ENCODE measurements at regions not wholly inside any gene's neighbourhood (a gene's known extent, or its start where the extent isn't known, plus 50 kb on each side); places are given as distances from the start of the nearest gene placed in this dataset.

DNA sequence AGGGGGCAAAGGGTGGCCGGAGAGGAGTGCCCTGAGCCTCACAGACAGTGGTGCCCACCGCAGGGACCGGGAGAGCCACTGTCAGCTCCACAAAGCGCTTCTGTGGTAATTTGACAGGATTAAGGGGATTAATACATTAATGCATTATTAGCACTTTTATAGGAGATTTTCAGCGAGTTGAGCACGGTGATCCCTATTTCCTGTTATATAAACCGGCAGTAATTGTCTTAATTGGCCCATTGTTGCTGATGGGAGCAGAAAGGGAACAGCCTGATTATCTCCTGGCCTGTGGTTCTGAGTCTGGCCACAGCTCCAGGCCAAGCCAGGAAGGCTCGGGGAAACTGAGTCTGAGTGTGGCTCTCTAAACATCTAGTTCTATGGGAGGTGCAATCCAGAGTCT lies 423.6 kb downstream of the CDK5RAP2 start:
- Mint-ChIP-seq H3K4me3 (no peak overlapping the region), H3K27ac (no peak overlapping the region), H3K27me3 (no peaks in the 10 kb centered on the region), H3K36me3 (ENCODE audit: low read depth) (no peaks in the 10 kb centered on the region), H3K9me3 (no peaks in the 10 kb centered on the region), H3K4me1 (no peaks in the 10 kb centered on the region)
- DNase-seq (no peak), ATAC-seq (no peak)

DNA sequence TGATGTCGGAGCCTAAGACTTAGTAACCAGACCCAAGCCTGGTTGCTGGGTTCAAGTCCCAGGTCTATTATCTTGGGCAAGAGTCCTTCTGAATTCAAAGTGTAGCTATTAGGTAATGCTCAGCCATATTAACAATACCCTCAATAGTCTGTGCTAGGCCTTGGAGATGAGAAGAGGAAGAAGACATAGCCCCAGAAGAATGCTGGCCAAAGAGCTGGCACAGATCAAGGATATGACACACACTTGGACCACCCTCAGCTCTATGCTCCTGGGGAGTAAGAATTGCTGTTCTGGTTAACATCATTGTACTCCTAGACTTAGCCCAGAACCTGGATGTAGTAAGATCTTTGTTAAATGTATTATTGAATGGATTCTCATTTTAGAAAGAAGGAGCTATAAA lies 426.7 kb downstream of the CDK5RAP2 start:
- Mint-ChIP-seq H3K9me3 (no peaks in the 10 kb centered on the region), H3K27me3 (no peaks in the 10 kb centered on the region), H3K4me3 (no peak overlapping the region), H3K4me1 (no peaks in the 10 kb centered on the region), H3K27ac (no peak overlapping the region), H3K36me3 (ENCODE audit: low read depth) (no peaks in the 10 kb centered on the region)
- no peak for DNase-seq
- ATAC-seq: no peak

DNA sequence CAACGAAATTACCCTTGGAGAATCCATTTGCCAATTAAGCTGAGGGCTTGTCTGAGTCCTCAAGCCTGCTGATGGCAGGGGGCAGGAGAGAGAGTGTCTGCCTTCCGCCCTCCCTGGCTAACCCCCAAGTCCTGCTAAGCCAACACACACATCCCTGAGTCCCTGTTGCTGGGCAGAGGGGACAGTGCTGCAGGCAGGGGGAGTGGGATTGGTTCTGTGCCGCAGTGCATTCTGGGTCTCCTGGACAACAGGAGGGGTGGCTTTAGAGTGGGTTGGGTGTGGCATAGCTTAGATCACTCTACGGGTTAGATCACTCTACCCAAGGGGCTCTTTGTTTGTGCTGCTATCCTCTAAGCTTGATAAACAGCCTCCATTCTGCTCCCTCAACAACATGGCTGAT lies 427.7 kb downstream of the CDK5RAP2 start:
- DNase-seq: no peak
- Mint-ChIP-seq H3K9me3 (no peaks in the 10 kb centered on the region), H3K27ac (no peak overlapping the region), H3K4me1 (no peaks in the 10 kb centered on the region), H3K4me3 (no peak overlapping the region), H3K36me3 (ENCODE audit: low read depth) (no peaks in the 10 kb centered on the region), H3K27me3 (no peaks in the 10 kb centered on the region)
- no peak for ATAC-seq

DNA sequence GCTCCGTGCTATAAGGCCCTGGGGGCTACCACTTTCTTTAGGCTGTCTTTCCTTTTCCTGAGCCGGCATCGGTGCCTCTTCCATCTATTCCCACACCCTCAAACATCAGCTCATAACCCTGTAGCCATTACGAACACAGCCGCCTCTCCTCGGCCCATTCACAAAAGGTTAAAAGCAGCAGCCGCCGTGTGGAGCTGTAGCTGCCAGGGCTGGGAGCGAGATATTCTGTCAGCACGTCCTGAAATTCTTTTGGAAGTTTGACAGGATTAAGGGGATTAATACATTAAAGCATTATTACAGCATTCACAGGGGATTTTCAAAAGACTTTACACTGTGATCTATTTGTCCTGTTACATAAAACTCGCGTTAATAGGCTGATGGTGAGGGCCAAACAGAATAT lies 428.2 kb downstream of the CDK5RAP2 start:
- Mint-ChIP-seq H3K9me3 (no peaks in the 10 kb centered on the region), H3K4me1 (no peaks in the 10 kb centered on the region), H3K27ac (no peak overlapping the region), H3K4me3 (no peak overlapping the region), H3K36me3 (ENCODE audit: low read depth) (no peaks in the 10 kb centered on the region), H3K27me3 (no peaks in the 10 kb centered on the region)
- ATAC-seq (no peak), DNase-seq (no peak)

DNA sequence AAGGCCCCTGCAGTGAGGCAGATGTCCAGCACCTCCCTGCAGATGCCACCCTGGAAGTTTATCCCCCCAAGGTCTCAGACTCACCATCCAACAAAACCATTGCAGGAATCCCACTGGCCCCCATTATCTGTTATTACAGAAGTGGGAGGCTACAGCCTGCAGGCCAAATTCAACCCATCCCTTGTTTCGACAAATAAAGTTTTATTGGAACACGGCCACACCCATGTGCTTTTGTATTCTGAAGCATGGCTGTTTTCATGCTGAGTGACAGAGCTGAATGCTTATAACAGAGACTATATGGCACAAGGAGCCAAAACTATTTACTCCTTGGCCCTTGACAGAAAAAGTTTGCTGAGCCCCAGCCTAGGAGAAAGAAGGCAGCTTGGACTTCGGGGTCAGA lies 428.8 kb downstream of the CDK5RAP2 start:
- DNase-seq: no peak
- H3K4me1 Mint-ChIP-seq: no peaks in the 10 kb centered on the region
- H3K27me3 Mint-ChIP-seq: no peaks in the 10 kb centered on the region
- ATAC-seq: no peak
- no peaks in the 10 kb centered on the region for H3K9me3 Mint-ChIP-seq
- H3K36me3 Mint-ChIP-seq (ENCODE audit: low read depth): no peaks in the 10 kb centered on the region
- no peak overlapping the region for H3K4me3 Mint-ChIP-seq
- H3K27ac Mint-ChIP-seq: no peak overlapping the region

DNA sequence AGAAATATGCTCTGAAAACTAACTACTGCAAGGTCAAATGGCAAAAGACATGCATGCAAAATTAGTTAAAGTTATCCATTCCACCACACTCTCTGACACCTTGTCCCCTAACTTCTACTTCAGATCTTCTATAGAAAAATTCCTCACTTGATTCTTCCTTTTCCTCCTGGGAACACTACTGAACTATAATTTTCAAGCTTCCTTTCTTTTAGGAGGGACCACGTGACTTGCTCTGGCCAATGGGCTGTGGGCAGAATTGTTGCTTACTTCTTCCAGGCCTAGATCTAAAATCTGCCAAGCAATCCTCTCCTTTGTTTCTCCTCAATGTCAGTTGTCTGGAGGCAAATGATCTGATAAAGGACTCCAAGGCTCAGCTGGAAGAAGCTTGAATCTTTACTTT lies 441.0 kb downstream of the CDK5RAP2 start:
- H3K36me3 Mint-ChIP-seq (ENCODE audit: low read depth): no peaks in the 10 kb centered on the region
- peaks cover 9% of the 10 kb centered on the region for H3K4me1 Mint-ChIP-seq
- peaks cover 25% of the 10 kb centered on the region for H3K9me3 Mint-ChIP-seq
- DNase-seq: no peak
- no peak overlapping the region for H3K4me3 Mint-ChIP-seq
- H3K27ac Mint-ChIP-seq: no peak overlapping the region
- peaks cover 4% of the 10 kb centered on the region for H3K27me3 Mint-ChIP-seq
- ATAC-seq: no peak

DNA sequence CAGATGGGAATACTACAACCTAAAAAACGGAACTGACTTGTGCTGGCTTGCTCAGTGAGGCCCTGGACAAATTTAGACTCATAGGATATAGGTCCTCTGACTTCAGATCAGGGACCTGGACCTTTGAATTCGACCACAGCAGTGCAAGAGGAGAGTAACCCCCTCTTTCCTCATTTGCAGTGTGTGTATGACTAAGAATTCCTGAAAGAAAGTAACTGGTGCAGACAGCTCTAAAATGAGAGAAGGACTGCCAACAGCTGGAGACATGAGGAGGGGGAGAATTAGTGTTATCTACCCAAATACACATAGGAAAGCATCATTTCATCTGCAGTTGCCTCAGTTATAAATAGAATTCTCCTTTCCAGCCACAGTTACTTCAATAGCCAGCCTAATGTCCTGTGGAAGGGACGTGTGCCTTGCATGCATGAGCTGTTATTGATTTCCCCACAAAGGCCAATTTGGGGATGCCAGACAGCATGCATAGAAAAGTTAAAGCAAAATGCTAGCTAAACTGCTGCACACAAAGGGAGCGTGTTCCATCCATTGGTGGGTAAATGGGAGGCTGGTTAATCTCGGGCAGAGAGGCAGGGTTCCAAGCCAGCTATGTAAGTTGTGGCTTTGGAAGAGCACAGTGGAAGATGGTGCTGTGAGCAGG lies 442.7 kb downstream of the CDK5RAP2 start:
- H3K27me3 Mint-ChIP-seq: peaks cover 4% of the 10 kb centered on the region
- no peak overlapping the region for H3K4me3 Mint-ChIP-seq
- DNase-seq (no peak), ATAC-seq (no peak)
- peaks cover 9% of the 10 kb centered on the region for H3K4me1 Mint-ChIP-seq
- H3K27ac Mint-ChIP-seq: no peak overlapping the region
- H3K9me3 Mint-ChIP-seq: peaks cover 37% of the 10 kb centered on the region
- no peaks in the 10 kb centered on the region for H3K36me3 Mint-ChIP-seq (ENCODE audit: low read depth)

DNA sequence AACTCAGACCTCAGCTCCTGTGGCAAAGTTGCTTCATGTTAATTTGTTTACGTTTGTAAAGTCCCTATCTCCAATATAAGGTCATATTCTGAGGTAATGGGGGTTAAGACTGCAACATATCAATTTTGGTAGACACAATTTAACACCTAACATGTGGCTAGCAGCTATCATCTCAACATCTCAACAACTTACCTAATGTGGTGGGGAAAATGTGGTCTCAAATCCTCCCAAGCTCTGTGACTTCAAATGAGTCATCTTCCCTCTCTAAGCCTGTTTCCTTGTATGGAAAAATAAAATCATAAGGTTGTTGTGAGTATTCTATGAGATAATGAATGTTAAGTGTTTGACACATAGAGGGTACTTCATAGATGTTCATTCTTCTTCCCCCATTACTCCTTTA lies 443.3 kb downstream of the CDK5RAP2 start:
- peaks cover 9% of the 10 kb centered on the region for H3K4me1 Mint-ChIP-seq
- peaks cover 4% of the 10 kb centered on the region for H3K27me3 Mint-ChIP-seq
- no peak overlapping the region for H3K4me3 Mint-ChIP-seq
- peak overlapping the region; percentile 59 for H3K27ac Mint-ChIP-seq
- DNase-seq (no peak), ATAC-seq (peak; percentile 80)
- H3K9me3 Mint-ChIP-seq: peaks cover 37% of the 10 kb centered on the region
- no peaks in the 10 kb centered on the region for H3K36me3 Mint-ChIP-seq (ENCODE audit: low read depth)

DNA sequence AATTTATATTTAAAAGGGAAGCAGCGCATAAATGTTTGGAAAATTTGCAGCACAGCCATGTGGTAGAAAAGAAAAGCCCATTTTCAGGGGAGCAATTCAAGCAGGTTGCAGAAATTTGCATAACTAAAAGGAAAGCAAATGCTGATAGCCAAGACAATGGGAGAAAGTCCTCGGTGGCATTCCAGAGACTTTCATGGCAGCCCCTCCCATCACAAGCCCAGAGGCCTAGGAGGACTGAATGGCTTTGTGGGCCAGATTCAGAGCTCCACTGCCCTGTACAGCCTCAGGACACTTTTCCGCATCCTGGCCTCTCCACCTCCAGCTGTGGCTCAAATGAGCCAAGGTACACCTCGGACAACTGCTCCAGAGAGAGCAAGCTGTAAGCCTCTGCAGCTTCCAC lies 462.9 kb downstream of the CDK5RAP2 start:
- Mint-ChIP-seq H3K27me3 (no peaks in the 10 kb centered on the region), H3K36me3 (ENCODE audit: low read depth) (no peaks in the 10 kb centered on the region), H3K9me3 (no peaks in the 10 kb centered on the region), H3K4me3 (no peak overlapping the region), H3K4me1 (no peaks in the 10 kb centered on the region), H3K27ac (no peak overlapping the region)
- no peak for ATAC-seq
- no peak for DNase-seq

DNA sequence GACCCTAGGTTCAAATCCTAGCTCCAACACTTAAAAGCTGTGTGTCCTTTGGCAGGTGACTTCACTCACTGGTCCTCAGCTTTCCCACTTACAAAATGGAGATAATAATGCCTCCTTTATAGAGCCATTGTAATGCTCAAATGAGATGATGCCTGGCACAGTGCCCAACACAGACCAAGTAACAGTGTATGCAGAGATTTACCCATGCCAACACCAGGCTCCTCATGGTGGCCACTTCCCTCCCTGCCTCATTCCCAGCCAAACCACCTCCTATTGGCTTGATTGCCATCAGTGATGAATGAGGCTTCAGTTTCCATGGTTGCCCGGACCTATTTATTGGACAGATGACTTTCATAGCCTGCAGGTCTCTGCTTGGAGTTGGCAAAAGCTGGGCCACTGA lies 469.4 kb downstream of the CDK5RAP2 start:
- ATAC-seq (no peak), DNase-seq (no peak)
- no peaks in the 10 kb centered on the region for H3K27me3 Mint-ChIP-seq
- H3K4me1 Mint-ChIP-seq: no peaks in the 10 kb centered on the region
- no peaks in the 10 kb centered on the region for H3K36me3 Mint-ChIP-seq (ENCODE audit: low read depth)
- no peaks in the 10 kb centered on the region for H3K9me3 Mint-ChIP-seq
- H3K27ac Mint-ChIP-seq: no peak overlapping the region
- no peak overlapping the region for H3K4me3 Mint-ChIP-seq

DNA sequence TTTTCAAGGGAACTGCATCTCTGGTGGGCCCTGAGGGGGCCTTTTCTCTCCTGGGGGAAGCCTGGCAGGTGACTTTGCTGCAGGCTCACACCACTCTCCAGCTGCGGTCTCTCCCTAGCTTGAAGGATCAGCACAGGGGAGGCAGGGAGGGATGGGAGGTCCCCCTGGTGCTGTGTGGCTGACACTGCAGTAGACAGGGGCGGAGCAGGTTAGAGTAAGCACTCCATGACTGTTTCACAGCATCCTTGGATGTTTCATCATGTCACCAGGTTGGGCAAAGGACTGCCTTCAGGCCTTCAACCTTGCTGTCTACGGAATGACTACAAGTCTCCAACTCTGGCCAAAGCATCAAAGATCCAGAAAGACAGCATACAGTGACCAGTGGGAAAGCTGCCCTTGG lies 470.7 kb downstream of the CDK5RAP2 start:
- ATAC-seq (no peak), DNase-seq (no peak)
- Mint-ChIP-seq H3K4me3 (no peak overlapping the region), H3K27me3 (peaks cover 2% of the 10 kb centered on the region), H3K27ac (no peak overlapping the region), H3K36me3 (ENCODE audit: low read depth) (no peaks in the 10 kb centered on the region), H3K4me1 (no peaks in the 10 kb centered on the region), H3K9me3 (no peaks in the 10 kb centered on the region)

DNA sequence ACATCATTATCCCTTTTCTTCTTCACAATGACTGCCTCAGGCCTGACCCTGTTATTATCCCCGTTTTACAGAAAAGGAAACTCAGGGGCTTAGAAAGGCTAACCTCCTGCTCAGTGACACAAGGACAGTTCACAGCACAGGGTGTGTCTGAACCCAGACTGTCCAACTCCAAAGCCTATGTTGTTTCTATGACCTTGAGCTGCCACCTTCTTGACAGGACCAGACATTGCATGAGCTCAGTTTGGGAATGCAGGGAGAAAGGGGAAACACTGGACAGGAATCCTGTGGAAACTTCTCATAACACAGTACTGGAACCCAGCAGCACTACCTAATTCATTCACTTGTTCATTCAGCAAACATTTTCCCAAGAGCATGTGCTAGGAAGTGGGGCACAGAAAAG lies 472.8 kb downstream of the CDK5RAP2 start:
- H3K36me3 Mint-ChIP-seq (ENCODE audit: low read depth): no peaks in the 10 kb centered on the region
- H3K4me3 Mint-ChIP-seq: no peak overlapping the region
- peaks cover 10% of the 10 kb centered on the region for H3K27me3 Mint-ChIP-seq
- DNase-seq (no peak), ATAC-seq (no peak)
- H3K27ac Mint-ChIP-seq: no peak overlapping the region
- no peaks in the 10 kb centered on the region for H3K9me3 Mint-ChIP-seq
- no peaks in the 10 kb centered on the region for H3K4me1 Mint-ChIP-seq

DNA sequence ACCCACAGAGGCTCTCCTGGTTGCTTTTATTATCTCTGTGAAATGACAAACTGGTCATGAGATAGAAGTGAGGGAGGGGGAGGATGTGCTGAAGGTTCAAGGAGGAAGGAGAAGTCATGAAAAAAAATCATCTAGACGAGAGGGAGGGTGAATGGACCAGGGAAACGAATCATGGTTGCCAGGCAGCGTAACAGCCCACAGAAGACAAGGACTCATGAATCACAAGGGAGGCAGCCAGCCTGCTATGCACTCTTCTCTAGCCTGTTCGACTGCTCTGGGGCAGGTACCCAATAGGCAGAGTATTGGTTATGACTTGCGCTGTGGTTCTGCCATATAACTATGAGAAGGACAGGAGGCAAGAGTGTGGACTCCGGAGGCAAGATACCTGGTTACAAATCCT lies 475.2 kb downstream of the CDK5RAP2 start:
- Mint-ChIP-seq H3K4me3 (no peak overlapping the region), H3K4me1 (no peaks in the 10 kb centered on the region), H3K9me3 (no peaks in the 10 kb centered on the region), H3K36me3 (ENCODE audit: low read depth) (no peaks in the 10 kb centered on the region), H3K27ac (no peak overlapping the region), H3K27me3 (peaks cover 10% of the 10 kb centered on the region)
- ATAC-seq (no peak), DNase-seq (no peak)

DNA sequence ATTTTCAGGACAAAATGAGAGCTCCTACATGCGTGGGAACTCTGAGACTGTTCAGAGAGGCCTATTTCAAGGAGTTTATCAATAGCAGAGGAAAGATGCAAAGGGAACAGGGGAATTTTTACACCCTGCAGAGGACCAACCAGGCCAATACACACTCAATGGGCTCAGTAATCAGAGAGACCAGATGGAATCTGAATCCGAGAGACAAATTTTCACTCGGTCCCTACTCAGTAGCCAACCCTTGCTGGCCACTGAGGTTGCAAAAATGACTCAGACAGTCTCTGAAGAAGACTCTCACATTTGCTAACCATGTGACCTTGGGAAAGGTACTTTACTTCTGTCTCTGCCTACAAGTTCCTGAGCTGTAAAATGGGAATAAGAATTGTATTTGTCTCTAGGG lies 479.4 kb downstream of the CDK5RAP2 start:
- Mint-ChIP-seq H3K27me3 (peaks cover 10% of the 10 kb centered on the region), H3K4me3 (no peak overlapping the region), H3K27ac (no peak overlapping the region), H3K4me1 (no peaks in the 10 kb centered on the region), H3K9me3 (no peaks in the 10 kb centered on the region), H3K36me3 (ENCODE audit: low read depth) (no peaks in the 10 kb centered on the region)
- no peak for DNase-seq
- ATAC-seq: no peak

DNA sequence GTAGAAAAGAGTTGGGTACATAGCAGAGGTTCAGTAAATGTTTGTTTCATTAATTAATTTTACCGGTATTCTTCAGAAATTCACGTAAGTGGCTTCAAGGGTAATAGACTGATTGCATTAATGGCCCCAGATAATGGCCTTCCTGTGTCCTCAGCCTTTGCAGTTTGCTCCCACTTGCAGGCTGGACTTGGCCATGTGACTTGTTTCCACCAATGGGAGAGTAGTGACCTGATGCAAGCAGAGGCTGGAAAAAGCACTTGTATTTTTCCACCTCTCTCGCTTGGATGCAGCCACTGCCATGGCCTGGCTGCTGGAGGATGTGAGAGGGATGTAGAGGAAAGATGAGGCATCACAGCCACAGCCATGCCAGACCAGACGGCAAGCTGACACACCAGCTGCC lies 480.9 kb downstream of the CDK5RAP2 start:
- H3K27ac Mint-ChIP-seq: no peak overlapping the region
- no peaks in the 10 kb centered on the region for H3K4me1 Mint-ChIP-seq
- no peaks in the 10 kb centered on the region for H3K9me3 Mint-ChIP-seq
- H3K27me3 Mint-ChIP-seq: peaks cover 6% of the 10 kb centered on the region
- no peak overlapping the region for H3K4me3 Mint-ChIP-seq
- no peak for ATAC-seq
- no peak for DNase-seq
- no peaks in the 10 kb centered on the region for H3K36me3 Mint-ChIP-seq (ENCODE audit: low read depth)

DNA sequence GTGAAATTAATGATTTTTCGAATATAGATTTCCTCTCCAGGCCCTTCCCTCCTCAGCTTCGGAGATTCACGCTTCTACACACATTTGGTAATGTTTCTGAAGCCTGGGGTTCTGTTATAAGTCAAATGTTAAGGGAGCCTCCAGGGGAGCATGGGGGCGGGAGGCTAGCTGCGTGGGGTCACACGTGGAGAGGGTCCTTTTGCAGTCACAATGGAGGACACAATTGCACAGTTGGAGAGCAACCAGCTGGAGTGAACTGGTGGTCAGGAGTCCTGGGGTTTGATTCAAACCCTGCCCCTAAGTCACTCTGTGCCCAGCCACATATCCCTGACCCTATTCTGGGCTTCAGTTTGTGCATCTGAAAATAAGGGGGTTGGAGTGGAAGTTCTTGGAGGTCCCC lies 481.4 kb downstream of the CDK5RAP2 start:
- Mint-ChIP-seq H3K27ac (no peak overlapping the region), H3K4me1 (no peaks in the 10 kb centered on the region), H3K27me3 (peaks cover 2% of the 10 kb centered on the region), H3K4me3 (no peak overlapping the region), H3K36me3 (ENCODE audit: low read depth) (no peaks in the 10 kb centered on the region), H3K9me3 (no peaks in the 10 kb centered on the region)
- ATAC-seq: no peak
- DNase-seq: no peak
